HG03520 (cell line): ENCODE measurements at regions not wholly inside any gene's neighbourhood (a gene's known extent, or its start where the extent isn't known, plus 50 kb on each side); places are given as distances from the start of the nearest gene placed in this dataset.
A peak's percentile ranks its signal among the peaks of the same experiment; 100 is the strongest.

Experiments
- ATAC-seq: cut with Tn5 transposase; IDR thresholded peaks from one replicate; pipeline ENCODE4 v1.9.1; 2021; ENCODE audit warnings: mild to moderate bottlenecking, moderate library complexity; ENCODE audit not compliant: unreplicated experiment

DNA sequence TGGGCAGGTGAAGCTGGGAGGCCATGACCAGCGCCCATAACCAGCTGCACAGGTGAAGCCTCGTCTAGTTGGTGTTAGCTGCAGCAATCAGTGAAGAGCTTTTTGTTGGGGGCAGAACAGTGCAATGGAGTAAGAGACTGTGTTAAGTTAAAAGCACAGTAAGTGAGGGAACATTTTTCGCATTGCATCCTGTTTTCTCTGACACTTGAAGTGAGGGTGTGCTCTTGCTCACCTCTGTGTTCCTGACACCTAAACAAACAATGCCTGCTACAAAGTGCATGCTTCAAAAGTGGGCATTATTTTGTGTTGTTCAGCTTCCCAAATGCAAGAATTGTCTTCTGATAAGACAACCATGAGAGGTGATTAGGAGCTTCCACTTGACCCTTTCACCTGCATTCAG is 324.0 kb upstream of the ACVR2A start:
- ATAC-seq: no peak

DNA sequence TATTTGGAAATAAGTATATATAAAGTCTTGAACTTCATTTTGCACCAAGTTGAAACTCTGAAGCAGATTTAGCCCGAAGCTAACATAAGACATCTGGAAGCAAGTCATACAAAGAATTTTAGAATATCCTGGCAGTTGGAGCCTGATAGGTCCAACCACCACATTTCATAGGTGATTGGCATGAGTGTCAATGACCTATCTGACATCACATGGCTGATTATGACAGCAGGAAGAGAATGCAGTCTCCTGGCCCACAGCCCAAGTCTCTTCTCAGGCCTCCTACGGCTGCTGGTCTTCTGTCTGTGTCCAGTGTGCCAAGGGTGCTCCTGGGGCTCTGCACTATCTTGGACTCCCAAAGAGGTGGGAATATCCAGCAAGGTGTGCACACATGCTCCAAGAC is 325.7 kb upstream of the ACVR2A start:
- no peak for ATAC-seq

DNA sequence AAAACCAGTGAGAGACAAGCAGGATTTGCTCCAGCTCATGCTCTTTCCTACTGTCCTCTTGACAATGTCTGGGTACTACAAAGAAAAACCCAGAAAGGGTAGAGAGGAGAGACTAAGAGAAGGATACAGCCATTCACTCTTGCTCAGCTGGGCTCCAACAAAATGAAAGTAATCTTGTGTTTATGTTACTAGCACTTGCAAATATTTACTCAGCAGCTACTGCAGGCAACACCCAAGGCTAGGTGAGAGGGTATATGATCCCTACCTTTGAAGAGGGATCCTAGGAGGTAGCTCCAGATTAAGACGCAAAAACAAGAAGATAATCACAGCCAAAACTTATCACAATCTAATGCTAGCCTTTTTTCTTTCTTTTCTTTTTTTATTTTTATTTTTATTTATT is 329.6 kb upstream of the ACVR2A start:
- no peak for ATAC-seq

DNA sequence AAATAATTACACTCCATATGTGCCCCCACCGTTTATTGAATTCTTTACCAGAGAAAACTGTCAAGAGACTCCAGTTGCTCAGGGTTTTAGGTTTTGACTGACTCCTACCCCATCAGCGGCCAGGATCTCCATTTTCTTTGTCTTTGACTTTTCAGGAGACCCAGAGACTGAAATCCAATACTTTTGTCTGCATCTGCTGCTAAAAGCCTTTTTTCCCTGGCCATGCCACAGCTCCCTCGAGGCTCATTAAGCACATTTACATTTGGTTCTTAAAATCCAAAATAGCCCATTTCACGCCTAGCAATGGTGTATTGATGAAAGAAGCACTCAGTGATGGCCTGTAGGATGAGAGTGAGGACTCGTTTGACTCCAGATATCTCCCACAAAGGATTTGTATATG is 332.6 kb upstream of the ACVR2A start:
- ATAC-seq: no peak

DNA sequence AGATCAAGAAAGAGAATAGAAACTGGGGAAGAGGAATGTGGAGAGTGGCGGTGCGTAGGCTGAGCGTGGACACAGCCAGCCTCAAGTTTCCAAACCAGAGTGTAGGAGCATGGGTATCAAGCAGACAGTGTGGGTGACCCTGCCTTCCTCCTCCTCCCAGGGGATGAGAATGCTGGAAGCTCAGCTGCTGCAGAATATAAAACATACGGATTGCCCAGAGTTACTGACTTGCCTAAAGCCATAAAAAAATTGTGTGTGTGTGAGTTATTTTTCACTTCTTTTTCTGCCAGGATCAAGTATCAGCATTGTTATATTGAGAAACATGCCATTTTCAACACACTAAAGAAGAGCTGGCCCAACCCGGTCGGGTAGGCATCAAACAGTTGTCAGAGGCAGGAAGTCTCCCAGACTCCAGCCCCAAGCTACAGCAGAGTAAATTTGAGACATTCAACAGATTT is 333.3 kb upstream of the ACVR2A start:
- ATAC-seq: no peak

DNA sequence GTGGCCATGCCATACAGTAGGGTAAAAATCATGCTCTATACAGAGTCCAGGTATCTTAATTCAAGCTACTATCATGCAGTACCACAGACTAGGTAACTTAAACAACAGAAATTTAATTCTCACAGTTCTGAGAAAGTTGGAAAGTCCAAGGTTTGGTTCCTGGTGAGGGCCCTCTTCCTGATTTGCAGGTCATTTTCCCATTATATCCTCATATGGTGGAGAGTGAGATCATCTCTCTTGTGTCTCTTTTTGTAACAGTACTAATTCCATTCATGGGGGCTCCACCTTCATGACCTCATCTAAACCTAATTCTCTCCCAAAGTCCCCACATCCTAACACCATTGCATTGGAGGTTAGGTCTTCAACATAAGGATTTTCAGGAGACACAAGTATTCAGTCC is 335.0 kb upstream of the ACVR2A start:
- ATAC-seq: no peak

DNA sequence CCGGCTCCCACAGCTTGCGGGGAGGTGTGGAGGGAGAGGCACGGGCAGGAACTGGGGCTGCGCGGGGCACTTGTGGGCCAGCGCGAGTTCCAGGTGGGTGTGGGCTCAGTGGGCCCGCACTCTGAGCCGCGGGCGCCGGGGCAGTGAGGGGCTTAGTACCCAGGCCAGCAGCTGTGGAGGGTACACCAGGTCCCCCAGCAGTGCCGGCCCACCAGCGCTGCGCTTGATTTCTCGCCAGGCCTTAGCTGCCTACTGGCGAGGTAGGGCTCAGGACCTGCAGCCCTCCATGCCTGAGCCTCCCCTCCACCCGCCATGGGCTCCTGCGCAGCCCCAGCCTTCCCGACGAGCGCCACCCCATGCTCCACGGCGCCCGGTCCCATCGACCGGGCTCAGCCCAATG is 337.9 kb upstream of the ACVR2A start:
- ATAC-seq: no peak

DNA sequence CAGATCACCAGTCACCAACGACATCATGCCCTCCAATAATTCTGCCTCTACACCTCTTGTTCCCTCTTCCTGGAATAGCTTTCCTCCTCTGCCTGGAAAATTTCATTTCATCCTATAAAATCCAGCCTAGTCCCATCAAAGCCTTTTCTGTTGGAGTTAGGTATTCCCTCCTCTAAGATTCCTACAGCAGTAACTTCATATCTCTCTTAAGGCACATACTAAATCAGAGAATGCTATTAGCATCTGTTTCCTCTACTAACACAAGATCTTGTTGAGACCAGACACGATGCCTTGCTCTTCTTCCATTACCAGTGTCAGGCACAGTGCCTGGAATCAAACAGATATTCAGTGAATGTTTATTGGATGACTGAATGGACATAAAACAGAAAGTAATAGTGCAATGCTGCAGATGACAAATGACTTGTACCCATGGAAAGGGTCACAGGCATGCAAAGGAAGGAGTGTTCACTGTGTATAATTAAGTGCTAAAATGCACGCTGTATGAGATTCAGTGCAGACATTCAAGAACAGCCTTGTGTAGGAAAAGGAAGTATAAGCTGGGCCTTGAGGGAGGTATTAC is 342.0 kb upstream of the ACVR2A start:
- ATAC-seq: no peak

DNA sequence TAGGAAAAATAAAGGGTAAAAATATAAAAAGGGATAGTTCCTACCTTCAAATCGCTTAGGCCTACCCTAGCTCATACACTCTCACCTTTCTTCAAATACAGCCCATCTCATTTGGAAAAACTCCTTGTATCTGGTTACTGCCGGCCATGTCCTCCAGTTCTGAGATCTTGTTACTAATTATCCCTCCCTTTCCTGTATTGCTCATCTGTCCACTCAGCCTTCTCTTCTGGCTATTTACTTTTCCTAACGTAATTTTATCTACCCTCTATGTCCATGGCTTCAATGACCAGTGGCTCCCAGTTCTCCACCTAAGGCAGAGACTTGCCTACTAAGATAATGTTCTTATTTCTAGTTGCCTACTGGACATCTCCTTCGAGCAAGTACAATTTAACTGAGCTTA is 342.9 kb upstream of the ACVR2A start:
- ATAC-seq: no peak

DNA sequence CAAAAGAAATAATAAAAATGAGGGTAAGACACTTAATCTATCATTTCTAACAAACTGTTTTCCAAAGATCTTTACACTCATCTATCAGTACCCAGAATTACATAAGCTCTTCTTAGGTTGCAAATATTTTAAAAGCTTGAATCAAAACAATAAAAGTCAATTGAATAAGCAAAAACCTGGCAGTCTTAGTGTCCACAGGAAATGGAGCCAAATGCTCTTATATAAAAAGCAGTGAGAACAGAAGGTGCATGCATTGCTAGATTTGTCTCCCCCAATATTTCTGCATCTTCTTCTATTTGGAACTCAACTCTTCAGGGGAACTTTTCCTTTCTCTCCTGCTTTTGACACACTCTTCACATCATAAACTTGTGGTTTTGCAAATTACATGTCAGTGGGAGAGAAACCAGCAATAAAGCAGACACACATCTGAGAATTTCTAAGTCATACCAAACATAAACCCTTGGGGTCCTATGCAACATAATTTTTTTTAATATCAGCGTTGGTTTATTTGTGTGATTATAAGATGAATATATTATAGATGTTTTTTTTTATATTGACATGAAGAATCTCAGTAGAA is 343.9 kb upstream of the ACVR2A start:
- no peak for ATAC-seq

DNA sequence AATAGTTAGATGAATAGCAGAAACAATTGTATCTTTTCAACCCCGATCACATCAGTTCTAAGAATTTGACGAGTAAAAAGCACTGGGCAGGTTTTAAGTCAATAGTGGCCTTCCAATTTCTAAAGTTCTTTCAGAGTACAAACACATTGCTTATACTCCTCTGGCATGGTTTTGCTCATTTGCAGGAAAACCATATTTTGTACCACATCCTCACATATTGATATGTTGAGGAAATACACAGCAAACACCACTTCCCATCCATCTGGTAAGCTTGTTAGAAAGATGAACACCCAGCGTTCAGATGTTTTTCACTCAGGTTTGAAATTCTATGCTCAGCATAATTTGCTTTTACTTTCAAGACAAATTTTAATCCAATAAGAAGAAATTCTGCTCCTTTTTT is 344.6 kb upstream of the ACVR2A start:
- ATAC-seq: no peak

DNA sequence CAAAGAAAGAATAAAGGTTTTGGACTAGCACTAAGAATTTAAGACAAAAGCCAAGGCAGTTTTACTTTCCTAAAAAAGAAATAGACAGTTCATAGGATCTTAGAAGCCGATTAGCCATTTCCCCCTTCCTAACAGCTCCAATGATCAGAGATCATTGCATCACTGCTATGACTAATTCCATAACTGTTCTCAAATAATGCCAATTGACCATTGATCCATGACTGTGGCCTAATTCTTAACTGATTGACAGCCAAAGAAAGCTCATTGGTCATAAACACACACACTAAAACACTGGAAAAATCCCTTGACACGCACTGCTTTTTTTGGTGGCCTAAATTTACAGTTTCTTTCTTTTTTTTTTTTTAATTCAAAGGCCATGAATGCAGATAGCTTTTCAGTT is 345.0 kb upstream of the ACVR2A start:
- peak; percentile 60 for ATAC-seq

DNA sequence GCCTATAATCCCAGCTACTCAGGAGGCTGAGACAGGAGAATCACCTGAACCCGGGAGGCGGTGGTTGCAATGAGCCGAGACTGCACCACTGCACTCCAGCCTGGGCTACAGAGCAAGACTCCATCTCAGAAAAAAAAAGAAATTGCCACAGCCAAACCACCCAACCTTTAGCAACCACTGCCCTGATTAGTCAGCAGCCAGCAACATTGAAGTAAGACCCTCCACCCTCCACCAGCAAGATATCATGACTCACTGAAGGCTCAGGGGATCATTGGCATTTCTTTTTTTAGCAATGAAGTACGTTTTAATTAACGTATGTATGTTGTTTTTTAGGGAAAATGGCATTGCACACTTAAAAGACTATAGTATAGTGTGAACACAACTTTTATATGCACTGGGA is 349.1 kb upstream of the ACVR2A start:
- ATAC-seq: no peak

DNA sequence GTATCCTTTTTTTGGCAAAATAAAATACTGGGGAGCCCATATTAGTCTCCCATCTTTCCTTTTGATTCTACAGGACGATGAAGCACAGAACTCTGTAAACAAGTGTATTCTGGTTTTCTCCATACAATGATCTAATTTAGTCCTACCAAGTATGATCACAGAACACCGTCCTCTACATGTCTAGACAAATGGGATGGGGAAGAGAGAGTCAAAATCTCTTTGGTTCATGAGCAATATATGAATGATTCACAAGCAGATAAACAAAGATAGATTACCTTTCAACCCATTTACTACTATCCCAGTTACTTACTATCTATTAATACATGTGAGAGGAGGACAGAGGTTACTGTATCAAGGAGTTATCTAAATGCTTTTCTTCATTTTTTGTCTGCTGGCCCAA is 352.4 kb upstream of the ACVR2A start:
- no peak for ATAC-seq

DNA sequence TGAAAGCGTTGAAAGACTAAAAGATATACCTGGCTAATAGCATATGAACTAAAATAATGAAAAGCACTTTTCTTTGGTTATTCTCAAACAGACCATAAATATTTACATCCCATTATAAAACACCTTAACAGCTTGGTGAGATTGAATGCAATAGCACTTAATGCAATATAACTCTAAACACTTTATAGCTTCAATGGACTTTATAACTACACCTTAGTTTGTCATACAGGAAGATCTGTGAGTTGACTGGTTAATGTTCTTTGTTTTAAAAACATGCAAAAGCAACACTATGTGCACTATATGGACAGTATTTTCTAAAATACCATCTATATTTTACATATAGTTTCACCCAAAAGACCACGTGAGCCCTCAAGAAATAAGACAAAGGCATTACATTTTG is 353.3 kb upstream of the ACVR2A start:
- ATAC-seq: no peak

DNA sequence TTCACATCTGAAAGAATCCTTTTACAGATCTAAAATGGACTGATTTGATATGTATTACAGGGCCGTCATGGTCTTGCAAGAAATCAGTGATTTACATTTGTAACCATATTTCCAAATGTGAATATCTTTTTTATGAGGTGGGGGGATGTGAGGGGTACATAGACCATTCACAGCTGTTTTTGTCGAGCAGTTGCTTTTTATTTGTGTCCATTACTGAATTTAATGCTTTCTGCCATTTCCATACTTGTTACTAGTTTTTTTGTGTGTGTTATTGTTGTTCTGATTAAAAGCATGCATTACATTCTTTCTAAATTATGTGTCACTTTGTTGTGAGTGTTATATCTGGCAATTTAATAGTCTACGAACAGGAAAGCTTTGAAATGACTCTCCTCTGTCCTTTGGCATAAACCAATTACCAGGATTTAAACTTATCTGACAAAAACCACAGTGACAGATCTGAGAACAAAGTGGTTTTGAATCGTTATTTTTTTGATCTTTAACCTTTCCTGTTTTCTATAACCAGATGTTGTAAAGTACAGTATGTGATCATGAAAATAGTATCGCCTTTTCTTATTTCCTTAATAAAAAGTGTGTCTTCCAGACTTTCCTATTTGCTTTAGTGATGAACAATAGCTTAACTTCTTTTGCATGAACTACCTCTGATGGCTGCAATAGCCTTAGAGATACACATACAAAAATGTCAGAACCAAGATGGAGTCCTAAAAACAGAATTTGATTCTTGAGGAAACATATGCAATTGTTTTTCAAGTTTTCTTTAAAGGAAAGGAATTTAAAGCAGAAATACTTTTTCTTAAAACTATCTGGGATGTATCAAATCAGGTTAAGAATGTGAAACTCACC is 354.2 kb upstream of the ACVR2A start:
- ATAC-seq: no peak

DNA sequence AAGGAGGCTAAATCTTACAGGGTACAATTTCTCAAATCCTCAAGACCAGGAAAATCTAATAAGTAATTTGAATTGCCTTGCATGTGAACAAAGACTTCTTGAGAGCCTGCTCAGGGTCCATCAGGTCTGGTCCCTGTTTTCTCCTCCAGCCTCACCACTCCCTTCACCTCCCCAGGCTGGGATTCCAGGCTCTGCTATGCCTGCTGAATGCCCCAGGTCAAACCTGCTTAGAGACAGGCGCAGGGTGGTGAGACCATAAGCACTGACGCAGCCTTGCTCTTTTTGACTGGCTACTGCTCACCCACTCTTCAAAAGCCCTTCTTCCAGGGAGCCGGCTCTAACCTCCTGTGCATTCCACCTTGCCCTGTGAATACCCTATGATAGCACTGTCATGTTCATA is 356.4 kb upstream of the ACVR2A start:
- no peak for ATAC-seq

DNA sequence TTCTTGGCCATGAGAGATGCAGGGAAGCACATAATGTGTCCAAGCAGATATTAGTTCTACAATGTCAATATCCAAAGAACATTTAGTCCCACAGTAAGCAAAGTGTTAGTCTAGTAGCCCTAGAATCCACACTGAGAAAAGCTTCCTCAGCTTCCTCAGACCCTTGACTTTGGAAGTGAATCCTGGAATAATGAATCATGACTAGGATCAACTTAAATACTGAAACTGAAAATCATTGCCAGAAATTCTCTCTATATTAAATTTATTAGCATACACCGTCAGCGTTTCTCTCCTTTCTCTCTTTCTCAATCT is 356.9 kb upstream of the ACVR2A start:
- ATAC-seq: no peak

DNA sequence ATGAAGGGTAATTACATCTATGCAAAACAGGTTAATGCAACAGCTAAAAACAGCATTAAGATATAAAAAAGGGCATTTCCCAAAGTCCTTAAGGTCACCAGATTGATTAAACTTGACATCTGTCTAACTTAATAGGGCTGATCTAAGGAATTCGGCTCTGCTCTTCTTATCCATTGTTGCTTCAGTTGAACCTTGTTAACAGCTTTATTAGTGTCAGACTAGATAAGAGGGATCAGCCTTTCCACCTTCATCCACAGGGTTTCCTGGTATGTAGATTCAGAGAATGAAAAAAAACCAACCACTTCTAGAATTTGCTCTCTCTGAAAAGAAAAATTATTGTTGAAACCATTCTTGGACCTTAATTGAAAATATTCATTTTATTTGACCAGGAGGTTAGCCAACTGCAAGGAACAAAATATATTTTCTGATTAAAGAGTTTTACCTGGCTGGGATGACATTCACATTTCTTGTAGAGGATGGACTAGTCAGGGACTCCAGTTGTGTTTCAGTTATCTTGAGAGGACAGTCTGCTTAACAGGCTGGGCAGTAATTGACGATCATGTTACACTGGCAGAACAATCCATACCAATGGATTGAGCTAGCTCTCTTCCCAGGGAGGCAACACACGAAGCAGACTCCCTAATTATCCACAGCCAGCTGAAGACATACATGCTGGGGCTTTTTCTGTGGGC is 357.4 kb upstream of the ACVR2A start:
- ATAC-seq: no peak

DNA sequence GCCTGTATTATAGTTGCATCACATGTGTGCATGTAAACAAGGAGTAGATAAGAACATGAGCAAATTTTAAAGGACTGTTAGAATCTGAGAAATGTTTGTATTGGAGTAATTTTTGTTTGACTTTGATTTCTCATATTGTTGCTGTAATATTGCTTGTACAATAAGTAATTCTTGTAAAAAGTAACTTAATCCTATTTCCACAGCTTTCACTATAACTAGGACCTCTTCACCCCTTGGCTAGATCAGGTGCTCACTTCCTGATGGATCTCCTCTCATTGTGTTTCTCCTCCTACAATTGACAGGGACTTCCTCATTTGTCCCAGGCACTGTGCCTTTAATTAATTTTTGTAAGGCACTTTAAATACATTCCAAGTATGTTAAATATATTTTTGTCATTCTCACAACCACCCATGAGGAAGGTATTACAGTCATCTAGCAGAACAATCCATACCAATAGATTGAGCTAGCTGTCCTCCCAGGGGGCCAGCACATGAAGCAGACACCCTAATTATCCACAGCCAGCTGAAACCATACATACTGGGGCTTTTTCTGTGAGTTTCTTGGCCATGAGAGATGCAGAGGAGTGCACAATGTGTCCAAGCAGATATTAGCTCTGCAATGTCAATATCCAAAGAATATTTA is 359.5 kb upstream of the ACVR2A start:
- no peak for ATAC-seq

DNA sequence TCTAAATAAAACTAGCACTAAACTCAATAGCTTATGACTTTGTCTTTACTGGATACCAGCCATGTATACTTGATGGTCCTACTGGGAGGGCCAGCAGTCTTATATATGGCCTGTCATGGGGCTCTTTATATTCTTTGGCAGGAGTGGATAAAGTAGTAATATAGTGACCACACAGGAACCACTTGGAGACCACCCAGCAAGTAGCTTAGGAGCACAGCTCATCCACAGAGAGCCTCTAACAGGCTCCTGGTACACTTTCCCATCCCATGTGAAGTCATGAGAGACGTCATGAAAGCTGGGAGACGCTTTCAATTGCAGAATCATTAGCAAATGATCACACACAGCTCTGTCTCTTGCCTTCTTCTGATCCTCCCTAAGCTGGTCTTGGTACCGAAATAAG is 360.9 kb upstream of the ACVR2A start:
- ATAC-seq: no peak
